Lung (tissue), 11 donors: ENCODE measurements at regions not wholly inside any gene's neighbourhood (a gene's known extent, or its start where the extent isn't known, plus 50 kb on each side); places are given as distances from the start of the nearest gene placed in this dataset.

Source experiments
- ATAC-seq: fragments of 200-7000 bp; cut with Tn5 transposase; one replicate; pipeline ENCODE4 v1.9.1; 2020; ENCODE audit warnings: moderate number of reproducible peaks; ENCODE audit not compliant: insufficient read depth, low FRiP score
- DNase-seq, 3 donors: peaks; one replicate each; pipeline ENCODE4 v3.0.0-alpha.2; 2013 to 2017
- H3K27ac ChIP-seq, 2 donors: one replicate each; pipeline ENCODE4 v1.5.1; 2013; ENCODE audit warnings: mild to moderate bottlenecking in 2 of 2, moderate library complexity in 2 of 2, control low read depth in 1 of 2, inconsistent platforms in 1 of 2, low read depth in 1 of 2, low read length in 1 of 2
- H3K27me3 ChIP-seq, 3 donors: one replicate each; pipeline ENCODE4 v1.5.1; 2013; ENCODE audit warnings: low read length in 2 of 3; ENCODE audit not compliant: control insufficient read depth in 3 of 3, insufficient read depth in 3 of 3
- H3K36me3 ChIP-seq, 4 donors: one replicate each; pipeline ENCODE4 v1.5.1; 2013; ENCODE audit warnings: low read length in 4 of 4, mild to moderate bottlenecking in 1 of 4, moderate library complexity in 1 of 4; ENCODE audit not compliant: control insufficient read depth in 4 of 4, insufficient read depth in 4 of 4
- H3K4me1 ChIP-seq, 5 donors: one replicate each; pipeline ENCODE4 v1.5.1; 2013; ENCODE audit warnings: low read length in 5 of 5, mild to moderate bottlenecking in 2 of 5, moderate library complexity in 1 of 5; ENCODE audit not compliant: control insufficient read depth in 5 of 5, insufficient read depth in 5 of 5
- H3K4me3 ChIP-seq: one replicate; pipeline ENCODE4 v1.5.1; 2013; ENCODE audit warnings: mild to moderate bottlenecking, control low read depth, moderate library complexity
- H3K9ac ChIP-seq, 2 donors: one replicate each; pipeline ENCODE4 v1.5.1; 2013; ENCODE audit warnings: low read length in 2 of 2, control low read depth in 1 of 2; ENCODE audit not compliant: insufficient read depth in 1 of 2
- H3K9me3 ChIP-seq, 4 donors: one replicate each; pipeline ENCODE4 v1.5.1; 2013; ENCODE audit warnings: low read length in 3 of 4, mild to moderate bottlenecking in 1 of 4, moderate library complexity in 1 of 4; ENCODE audit not compliant: control insufficient read depth in 4 of 4, insufficient read depth in 3 of 4
- CTCF ChIP-seq: IDR thresholded peaks from 2 replicates; pipeline ENCODE4 v1.5.1; 2012; ENCODE audit warnings: mild to moderate bottlenecking; ENCODE audit errors: control extremely low read depth, extremely low read depth
- WGBS, 2 donors: extraction: QIAGEN DNeasy Blood & Tissue Kit; methylation state at CpG; one replicate each; pipeline ENCODE4 v1.1.7; 2013; 5-methylcytosine and 5-hydroxymethylcytosine counted together
- donor health status: control.
- donor health status: control.
- donor health status: Bipolar disorder and iron deficiency.
- donor health status: healthy.
- donor health status: DM: yes; HTN: yes; CAD: no.

- DNase-seq, result no peak
- no peak for TF ChIP-seq CTCF
- H3K4me3 ChIP-seq, result no peak overlapping the region
- H3K27me3 ChIP-seq, result no peaks in the 10 kb centered on the region
- H3K9me3 ChIP-seq, result peaks cover 0 to 5% (median 2%) of the 10 kb centered on the region in 4 donors
- no peaks in the 10 kb centered on the region for H3K36me3 ChIP-seq
- no peak overlapping the region for H3K9ac ChIP-seq
- no peak for ATAC-seq
- 91 to 98% methylated on average over 3 of the region's 3 CpGs for WGBS, 2 donors
- no peak overlapping the region for H3K27ac ChIP-seq
- H3K4me1 ChIP-seq, result no peaks in the 10 kb centered on the region
Measured at GRCh38 chr6:20348041-20348440, 53.6 kb upstream of the E2F3 start.

GRCh38 chr6:20349225-20349624 lies 52.5 kb upstream of the E2F3 start:
- H3K36me3 ChIP-seq, result no peaks in the 10 kb centered on the region
- no peak overlapping the region for H3K27ac ChIP-seq
- DNase-seq (no peak), ATAC-seq (no peak)
- H3K9ac ChIP-seq, result no peak overlapping the region
- no peaks in the 10 kb centered on the region for H3K27me3 ChIP-seq
- peaks cover 0 to 10% (median 2%) of the 10 kb centered on the region in 4 donors for H3K9me3 ChIP-seq
- H3K4me3 ChIP-seq, result no peak overlapping the region
- no peak for TF ChIP-seq CTCF
- no peaks in the 10 kb centered on the region for H3K4me1 ChIP-seq
- WGBS, 2 donors, result 72 to 89% methylated on average over 4 of the region's 4 CpGs

- peaks cover 0 to 10% (median 2%) of the 10 kb centered on the region in 4 donors for H3K9me3 ChIP-seq
- DNase-seq (no peak), ATAC-seq (no peak)
- H3K27ac ChIP-seq, result no peak overlapping the region
- no peaks in the 10 kb centered on the region for H3K27me3 ChIP-seq
- TF ChIP-seq CTCF, result no peak
- H3K4me3 ChIP-seq, result no peak overlapping the region
- H3K9ac ChIP-seq, result no peak overlapping the region
- H3K36me3 ChIP-seq, result no peaks in the 10 kb centered on the region
- WGBS, 2 donors, result 85 to 88% methylated on average over 2 of the region's 2 CpGs
- H3K4me1 ChIP-seq, result no peaks in the 10 kb centered on the region
Measured at GRCh38 chr6:20350215-20350614, 51.5 kb upstream of the E2F3 start.

GRCh38 chr6:20351534-20351933 lies 50.1 kb upstream of the E2F3 start:
- 87 to 90% methylated on average over 4 of the region's 4 CpGs for WGBS, 2 donors
- Histone ChIP-seq H3K4me3 (no peak overlapping the region), H3K27ac (no peak overlapping the region), H3K36me3 (no peaks in the 10 kb centered on the region), H3K27me3 (no peaks in the 10 kb centered on the region), H3K9ac (no peak overlapping the region), H3K4me1 (no peaks in the 10 kb centered on the region), H3K9me3 (peaks cover 0 to 12% (median 2%) of the 10 kb centered on the region in 4 donors)
- no peak for TF ChIP-seq CTCF
- DNase-seq (no peak), ATAC-seq (no peak)
